ENCODE measurements at regions not wholly inside any gene's neighbourhood (a gene's known extent, or its start where the extent isn't known, plus 50 kb on each side); places are given as distances from the start of the nearest gene placed in this dataset.
A peak's percentile ranks its signal among the peaks of the same experiment; 100 is the strongest.

DNA sequence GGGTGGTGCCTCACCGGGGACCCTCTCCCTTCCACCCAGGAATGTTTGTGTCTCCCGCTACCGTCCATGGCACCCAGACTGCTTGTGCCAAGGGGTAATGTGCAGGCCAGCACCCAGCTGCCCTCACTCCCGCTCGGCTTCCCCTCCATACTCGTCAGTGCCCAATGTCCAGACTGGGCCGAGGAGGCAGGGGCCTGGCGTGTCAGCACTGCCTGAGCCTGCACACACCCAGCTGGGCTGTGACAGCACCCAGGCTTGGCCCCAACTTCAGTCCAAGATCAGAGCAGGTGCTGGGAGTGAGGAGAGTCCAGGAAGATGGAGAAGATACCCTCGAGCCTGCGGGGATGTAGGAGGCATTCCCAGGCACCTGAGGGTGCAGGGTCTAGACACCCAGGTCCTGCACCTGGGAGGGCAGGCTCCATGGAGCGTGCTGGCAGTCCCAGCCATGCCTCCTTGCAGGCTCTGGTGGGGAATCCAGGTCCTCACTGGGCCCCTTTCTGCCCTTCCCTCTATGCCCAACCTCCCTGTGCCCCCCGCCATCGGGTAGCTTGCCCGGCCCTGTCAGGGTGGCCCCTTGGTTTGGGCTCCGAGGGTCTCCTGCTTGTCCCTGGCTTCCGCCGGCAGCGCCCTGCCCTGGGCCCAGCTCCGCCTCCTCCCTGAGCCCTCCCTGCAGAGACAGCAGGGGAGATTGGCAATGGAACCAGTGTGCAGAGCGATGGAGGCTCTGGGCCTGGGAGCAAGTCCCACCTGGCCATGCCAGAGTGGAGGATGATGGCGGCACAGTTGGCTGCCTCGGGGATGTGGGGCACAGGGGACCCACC is 250.8 kb upstream of the EDIL3 start:
- Histone ChIP-seq H3K27ac (ENCODE audit: low read depth in 2 of 2, low read length in 2 of 2) (no peak overlapping the region), H3K36me3 (ENCODE audit: control insufficient read depth in 2 of 3, insufficient read depth in 3 of 3, low read length in 3 of 3) (no peaks in the 10 kb centered on the region), H3K4me3 (ENCODE audit: low read length in 3 of 3) (no peak overlapping the region), H3K9me3 (ENCODE audit: control insufficient read depth in 2 of 3, insufficient read depth in 1 of 3, low read length in 3 of 3) (no peaks in the 10 kb centered on the region), H3K27me3 (ENCODE audit: control insufficient read depth, insufficient read depth, low read length) (no peaks in the 10 kb centered on the region), H3K9ac (ENCODE audit: low read length in 3 of 3) (no peak overlapping the region), H3K4me1 (ENCODE audit: control insufficient read depth in 2 of 3, insufficient read depth in 2 of 3, low read depth in 1 of 3, low read length in 3 of 3) (no peaks in the 10 kb centered on the region)
- FAIRE-seq: no peak
- DNase-seq: peak in 1 of 5 donors; percentile 64
- TF ChIP-seq, protein P1, sequence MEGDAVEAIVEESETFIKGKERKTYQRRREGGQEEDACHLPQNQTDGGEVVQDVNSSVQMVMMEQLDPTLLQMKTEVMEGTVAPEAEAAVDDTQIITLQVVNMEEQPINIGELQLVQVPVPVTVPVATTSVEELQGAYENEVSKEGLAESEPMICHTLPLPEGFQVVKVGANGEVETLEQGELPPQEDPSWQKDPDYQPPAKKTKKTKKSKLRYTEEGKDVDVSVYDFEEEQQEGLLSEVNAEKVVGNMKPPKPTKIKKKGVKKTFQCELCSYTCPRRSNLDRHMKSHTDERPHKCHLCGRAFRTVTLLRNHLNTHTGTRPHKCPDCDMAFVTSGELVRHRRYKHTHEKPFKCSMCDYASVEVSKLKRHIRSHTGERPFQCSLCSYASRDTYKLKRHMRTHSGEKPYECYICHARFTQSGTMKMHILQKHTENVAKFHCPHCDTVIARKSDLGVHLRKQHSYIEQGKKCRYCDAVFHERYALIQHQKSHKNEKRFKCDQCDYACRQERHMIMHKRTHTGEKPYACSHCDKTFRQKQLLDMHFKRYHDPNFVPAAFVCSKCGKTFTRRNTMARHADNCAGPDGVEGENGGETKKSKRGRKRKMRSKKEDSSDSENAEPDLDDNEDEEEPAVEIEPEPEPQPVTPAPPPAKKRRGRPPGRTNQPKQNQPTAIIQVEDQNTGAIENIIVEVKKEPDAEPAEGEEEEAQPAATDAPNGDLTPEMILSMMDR (IDR thresholded peaks at IDR 0.05; ENCODE audit: borderline replicate concordance, extremely low read depth, insufficient read depth): no peak
- intact Hi-C loops (cut with DNase I): no loop called here

DNA sequence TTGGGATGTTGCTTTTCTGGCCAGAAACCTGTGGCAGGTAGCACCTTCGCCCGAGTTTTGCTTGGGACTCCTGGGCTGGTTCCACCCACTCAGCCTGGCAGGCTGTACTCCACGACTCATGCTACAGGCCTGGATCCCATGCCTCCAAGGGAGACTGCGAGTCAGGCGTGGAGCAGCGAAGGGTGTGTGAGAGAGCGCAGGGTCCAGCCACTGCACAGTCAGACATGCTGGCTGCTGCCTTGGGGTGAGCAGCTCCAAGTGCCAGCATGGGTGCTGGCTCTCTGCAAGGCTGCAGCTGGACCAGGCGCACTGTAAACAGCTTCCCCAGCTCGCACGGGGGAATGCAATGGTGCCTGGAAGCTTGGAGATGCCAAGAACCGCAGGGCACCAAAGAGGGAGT is 249.6 kb upstream of the EDIL3 start:
- Histone ChIP-seq H3K4me3 (ENCODE audit: low read length in 3 of 3) (no peak overlapping the region), H3K27ac (ENCODE audit: low read depth in 2 of 2, low read length in 2 of 2) (no peak overlapping the region), H3K9ac (ENCODE audit: low read length in 3 of 3) (no peak overlapping the region), H3K9me3 (ENCODE audit: control insufficient read depth in 2 of 3, insufficient read depth in 1 of 3, low read length in 3 of 3) (no peaks in the 10 kb centered on the region), H3K4me1 (ENCODE audit: control insufficient read depth in 2 of 3, insufficient read depth in 2 of 3, low read depth in 1 of 3, low read length in 3 of 3) (no peaks in the 10 kb centered on the region), H3K27me3 (ENCODE audit: control insufficient read depth, insufficient read depth, low read length) (no peaks in the 10 kb centered on the region), H3K36me3 (ENCODE audit: control insufficient read depth in 2 of 3, insufficient read depth in 3 of 3, low read length in 3 of 3) (no peaks in the 10 kb centered on the region)
- no peak for FAIRE-seq
- TF ChIP-seq, protein P1 (IDR thresholded peaks at IDR 0.05; ENCODE audit: borderline replicate concordance, extremely low read depth, insufficient read depth): no peak
- peak in 1 of 5 donors; percentile 35 for DNase-seq
- intact Hi-C loops (cut with DNase I): no loop called here

DNA sequence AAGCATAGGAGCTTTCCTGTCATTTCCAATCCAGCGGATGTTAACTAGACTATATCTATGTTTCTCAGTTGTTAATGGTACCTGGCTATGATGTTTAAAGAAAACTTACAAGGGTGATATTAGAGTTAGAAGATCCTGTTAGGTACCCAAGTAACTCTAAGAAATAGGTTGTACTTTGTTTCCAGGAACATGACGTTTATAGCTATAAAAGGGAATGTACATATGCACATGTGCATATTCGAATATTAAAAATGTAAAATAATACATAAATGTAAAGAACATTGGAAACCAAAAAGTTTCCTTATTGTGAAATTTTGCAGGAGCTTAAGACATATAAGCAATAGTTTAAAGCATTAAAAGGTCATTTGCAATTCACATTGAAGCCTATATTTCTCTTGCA is 247.7 kb upstream of the EDIL3 start:
- intact Hi-C loops (cut with DNase I): no loop called here
- H3K4me1 ChIP-seq (ENCODE audit: control insufficient read depth in 2 of 3, insufficient read depth in 2 of 3, low read depth in 1 of 3, low read length in 3 of 3): no peaks in the 10 kb centered on the region
- no peaks in the 10 kb centered on the region for H3K36me3 ChIP-seq (ENCODE audit: control insufficient read depth in 2 of 3, insufficient read depth in 3 of 3, low read length in 3 of 3)
- TF ChIP-seq, protein P1 (IDR thresholded peaks at IDR 0.05; ENCODE audit: borderline replicate concordance, extremely low read depth, insufficient read depth): no peak
- H3K4me3 ChIP-seq (ENCODE audit: low read length in 3 of 3): no peak overlapping the region
- FAIRE-seq (no peak), DNase-seq (no peak)
- H3K9ac ChIP-seq (ENCODE audit: low read length in 3 of 3): no peak overlapping the region
- H3K9me3 ChIP-seq (ENCODE audit: control insufficient read depth in 2 of 3, insufficient read depth in 1 of 3, low read length in 3 of 3): no peaks in the 10 kb centered on the region
- no peaks in the 10 kb centered on the region for H3K27me3 ChIP-seq (ENCODE audit: control insufficient read depth, insufficient read depth, low read length)
- H3K27ac ChIP-seq (ENCODE audit: low read depth in 2 of 2, low read length in 2 of 2): no peak overlapping the region

Measured in kidney (tissue), 13 donors.